Left ventricle myocardium inferior (tissue), 1 donor: ENCODE measurements at regions not wholly inside any gene's neighbourhood (a gene's known extent, or its start where the extent isn't known, plus 50 kb on each side); places are given as distances from the start of the nearest gene placed in this dataset.

Source experiments
- DNase-seq: peaks from one replicate; pipeline ENCODE4 v3.0.0-alpha.2; 2020
- H3K27ac ChIP-seq: fragments of 200-600 bp; replicated peaks from 2 replicates; pipeline ENCODE4 v1.8.0; 2021
- H3K27me3 ChIP-seq: fragments of 200-600 bp; 2 replicates; pipeline ENCODE4 v1.8.0; 2021; ENCODE audit warnings: low read depth
- H3K36me3 ChIP-seq: fragments of 200-600 bp; 2 replicates; pipeline ENCODE4 v1.8.0; 2021
- H3K4me1 ChIP-seq: fragments of 200-600 bp; 2 replicates; pipeline ENCODE4 v1.8.0; 2021
- H3K4me3 ChIP-seq: fragments of 200-600 bp; 2 replicates; pipeline ENCODE4 v1.8.0; 2021; ENCODE audit warnings: mild to moderate bottlenecking, moderate library complexity
- H3K9me3 ChIP-seq: fragments of 200-600 bp; replicated peaks from 2 replicates; pipeline ENCODE4 v1.8.0; 2021
- intact Hi-C: fragments of 100-400 bp; cut with micrococcal nuclease; formaldehyde crosslinking; loops from one replicate; pipeline ENCODE4 v1.11.0; 2022
- TF ChIP-seq, protein P1 (sequence below): fragments of 200-600 bp; IDR thresholded peaks from 2 replicates; pipeline ENCODE4 v1.8.0; 2021; ENCODE audit warnings: antibody characterized with exemption, mild to moderate bottlenecking, borderline replicate concordance
- donor health status: DM: no; HTN: yes; CAD: no; lungs with severe emphysema.

DNA sequence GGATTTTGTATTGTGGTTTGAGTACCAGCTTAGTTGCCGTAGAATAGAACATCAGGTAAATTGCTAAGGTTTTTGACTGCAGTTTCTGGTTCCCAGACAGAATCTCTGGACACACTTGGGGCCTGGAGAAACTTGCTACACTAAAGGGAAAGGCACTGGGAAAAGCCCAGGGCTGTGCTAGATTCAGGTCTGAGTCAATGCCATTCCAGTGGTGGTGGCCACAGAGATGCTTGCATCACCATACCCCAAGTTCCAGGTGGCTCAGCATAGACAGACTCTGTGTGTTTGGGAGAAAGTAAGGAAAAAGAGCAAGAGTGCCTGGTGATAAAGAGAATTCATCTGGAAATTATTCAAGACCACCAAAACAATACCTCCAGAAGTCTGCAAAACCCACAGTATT lies 120.6 kb downstream of the HMHB1 start:
- TF ChIP-seq, protein P1, sequence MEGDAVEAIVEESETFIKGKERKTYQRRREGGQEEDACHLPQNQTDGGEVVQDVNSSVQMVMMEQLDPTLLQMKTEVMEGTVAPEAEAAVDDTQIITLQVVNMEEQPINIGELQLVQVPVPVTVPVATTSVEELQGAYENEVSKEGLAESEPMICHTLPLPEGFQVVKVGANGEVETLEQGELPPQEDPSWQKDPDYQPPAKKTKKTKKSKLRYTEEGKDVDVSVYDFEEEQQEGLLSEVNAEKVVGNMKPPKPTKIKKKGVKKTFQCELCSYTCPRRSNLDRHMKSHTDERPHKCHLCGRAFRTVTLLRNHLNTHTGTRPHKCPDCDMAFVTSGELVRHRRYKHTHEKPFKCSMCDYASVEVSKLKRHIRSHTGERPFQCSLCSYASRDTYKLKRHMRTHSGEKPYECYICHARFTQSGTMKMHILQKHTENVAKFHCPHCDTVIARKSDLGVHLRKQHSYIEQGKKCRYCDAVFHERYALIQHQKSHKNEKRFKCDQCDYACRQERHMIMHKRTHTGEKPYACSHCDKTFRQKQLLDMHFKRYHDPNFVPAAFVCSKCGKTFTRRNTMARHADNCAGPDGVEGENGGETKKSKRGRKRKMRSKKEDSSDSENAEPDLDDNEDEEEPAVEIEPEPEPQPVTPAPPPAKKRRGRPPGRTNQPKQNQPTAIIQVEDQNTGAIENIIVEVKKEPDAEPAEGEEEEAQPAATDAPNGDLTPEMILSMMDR, result no peak
- Histone ChIP-seq H3K4me1 (no peaks in the 10 kb centered on the region), H3K27me3 (no peaks in the 10 kb centered on the region), H3K36me3 (no peaks in the 10 kb centered on the region), H3K27ac (no peak overlapping the region), H3K4me3 (no peak overlapping the region), H3K9me3 (peaks cover 36% of the 10 kb centered on the region)
- intact Hi-C loops, result no loop called here
- DNase-seq, result no peak

DNA sequence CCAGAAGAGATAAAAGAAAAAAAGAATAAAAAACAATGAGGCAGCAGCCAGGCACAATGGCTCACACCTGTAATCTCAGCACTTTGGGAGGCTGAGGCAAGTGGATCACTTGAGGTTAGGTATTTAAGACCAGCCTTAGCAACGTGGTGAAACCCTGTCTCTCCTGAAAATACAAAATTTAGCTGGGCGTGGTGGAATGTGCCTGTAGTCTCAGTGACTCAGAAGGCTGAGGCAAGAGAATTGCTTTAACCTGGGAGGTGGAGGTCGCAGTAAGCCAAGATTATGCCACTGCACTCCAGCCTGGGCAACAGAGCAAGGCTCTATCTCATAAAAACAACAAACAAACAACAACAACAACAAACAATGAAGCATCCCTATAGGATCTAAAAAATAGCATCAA lies 121.5 kb downstream of the HMHB1 start:
- no peak for DNase-seq
- TF ChIP-seq, protein P1, result no peak
- H3K27ac ChIP-seq, result no peak overlapping the region
- H3K4me1 ChIP-seq, result no peaks in the 10 kb centered on the region
- H3K36me3 ChIP-seq, result no peaks in the 10 kb centered on the region
- intact Hi-C loops, result no loop called here
- H3K4me3 ChIP-seq, result no peak overlapping the region
- H3K27me3 ChIP-seq, result no peaks in the 10 kb centered on the region
- peaks cover 36% of the 10 kb centered on the region for H3K9me3 ChIP-seq

DNA sequence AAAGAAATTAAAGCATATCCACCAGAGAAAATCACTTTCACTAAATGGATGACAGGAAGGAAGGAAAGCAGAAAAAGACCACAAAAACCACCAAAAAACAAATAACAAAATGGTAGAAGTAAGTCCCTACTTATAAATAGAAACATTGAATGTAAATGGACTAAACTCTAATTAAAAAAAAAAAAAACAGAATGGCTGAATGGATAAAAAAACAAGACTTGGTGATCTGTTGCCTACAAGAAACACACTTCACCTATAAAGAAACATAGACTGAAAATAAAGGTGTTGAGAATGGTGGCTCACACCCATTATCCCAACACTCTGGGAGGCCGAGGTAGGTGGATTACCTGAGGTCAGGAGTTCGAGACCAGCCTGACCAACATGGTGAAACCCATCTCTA lies 122.9 kb downstream of the HMHB1 start:
- intact Hi-C loops, result no loop called here
- Histone ChIP-seq H3K27ac (no peak overlapping the region), H3K4me1 (no peaks in the 10 kb centered on the region), H3K27me3 (no peaks in the 10 kb centered on the region), H3K9me3 (peaks cover 43% of the 10 kb centered on the region), H3K4me3 (no peak overlapping the region), H3K36me3 (no peaks in the 10 kb centered on the region)
- no peak for DNase-seq
- TF ChIP-seq, protein P1, result no peak

DNA sequence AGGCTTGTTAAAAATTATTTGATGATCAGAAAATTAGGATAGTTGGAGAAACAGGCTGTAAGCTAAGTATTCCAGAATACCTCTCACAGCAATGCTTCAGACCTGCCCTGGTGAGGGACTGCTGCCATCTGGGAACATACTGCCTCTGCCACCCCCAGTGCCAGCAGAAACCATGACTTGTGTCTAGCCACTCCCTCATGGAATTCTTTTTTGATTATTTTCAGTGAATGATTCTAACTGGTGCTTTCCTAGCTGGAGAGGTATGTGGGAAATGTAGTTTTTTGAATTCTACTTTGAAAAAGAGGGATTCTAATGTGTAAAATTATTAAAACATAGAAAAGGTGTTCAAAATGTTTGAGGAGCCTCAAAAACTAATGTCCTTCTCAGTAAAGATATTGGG lies 126.3 kb downstream of the HMHB1 start:
- Histone ChIP-seq H3K27me3 (no peaks in the 10 kb centered on the region), H3K27ac (no peak overlapping the region), H3K36me3 (no peaks in the 10 kb centered on the region), H3K9me3 (peaks cover 71% of the 10 kb centered on the region), H3K4me1 (no peaks in the 10 kb centered on the region), H3K4me3 (no peak overlapping the region)
- TF ChIP-seq, protein P1, result no peak
- DNase-seq, result no peak
- intact Hi-C loops, result no loop called here

DNA sequence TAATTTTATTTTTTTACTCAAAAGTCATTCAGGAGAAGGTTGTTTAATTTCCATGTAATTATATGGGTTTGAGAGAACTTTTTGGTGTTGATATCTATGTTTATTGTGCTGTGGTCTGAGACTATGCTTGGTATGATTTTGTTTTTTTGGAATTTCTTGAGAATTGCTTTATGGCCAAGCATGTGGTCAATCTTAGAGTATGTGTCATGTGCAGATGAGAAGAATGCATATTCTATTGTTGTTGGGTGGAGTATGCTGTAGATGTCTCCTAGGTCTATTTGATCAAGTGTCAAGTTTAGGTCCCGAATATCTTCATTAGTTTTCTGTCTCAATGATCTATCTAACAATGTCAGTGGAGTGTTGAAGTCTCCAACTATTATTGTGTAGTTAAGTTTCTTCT lies 134.9 kb downstream of the HMHB1 start:
- no peak overlapping the region for H3K27ac ChIP-seq
- peaks cover 57% of the 10 kb centered on the region for H3K9me3 ChIP-seq
- no peaks in the 10 kb centered on the region for H3K36me3 ChIP-seq
- no peaks in the 10 kb centered on the region for H3K4me1 ChIP-seq
- no peak overlapping the region for H3K4me3 ChIP-seq
- DNase-seq, result no peak
- intact Hi-C loops, result no loop called here
- no peaks in the 10 kb centered on the region for H3K27me3 ChIP-seq
- TF ChIP-seq, protein P1, result no peak

DNA sequence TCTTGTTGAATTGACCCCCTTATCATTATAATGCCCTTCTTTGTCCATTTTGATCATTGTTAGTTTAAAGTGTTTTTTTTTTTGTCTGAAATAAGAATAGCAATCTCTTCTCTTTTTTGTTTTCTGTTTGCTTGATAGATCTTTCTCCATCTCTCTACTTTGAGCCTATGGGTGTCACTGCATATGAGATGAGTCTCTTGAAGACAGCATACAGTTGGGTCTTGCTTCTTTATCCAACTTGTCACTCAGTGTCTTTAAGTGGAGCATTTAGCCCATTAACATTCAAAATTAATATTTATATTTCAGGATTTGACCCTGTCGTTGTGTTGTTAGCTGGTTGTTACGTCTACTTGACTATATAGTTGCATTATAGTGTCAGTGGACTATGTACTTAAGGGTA lies 135.4 kb downstream of the HMHB1 start:
- Histone ChIP-seq H3K4me1 (no peaks in the 10 kb centered on the region), H3K27me3 (no peaks in the 10 kb centered on the region), H3K9me3 (peaks cover 53% of the 10 kb centered on the region), H3K4me3 (no peak overlapping the region), H3K27ac (no peak overlapping the region), H3K36me3 (no peaks in the 10 kb centered on the region)
- intact Hi-C loops, result no loop called here
- TF ChIP-seq, protein P1, result no peak
- DNase-seq, result no peak
